NCI-H2081 (cell line): ENCODE measurements at regions not wholly inside any gene's neighbourhood (a gene's known extent, or its start where the extent isn't known, plus 50 kb on each side); places are given as distances from the start of the nearest gene placed in this dataset.
A peak's percentile ranks its signal among the peaks of the same experiment; 100 is the strongest.
"Not testable (repeated sequence)": the region's sequence is repeated elsewhere in the genome, so short reads cannot be mapped to it uniquely, and the experiment has no call there.

Experiments used
- DNase-seq, 2 experiments: peaks; one replicate each; lab custom pipeline; 2025; lab: John Stamatoyannopoulos, UW

- no peak for DNase-seq
Observed at GRCh38 chr13:56459286-56459685, 681.4 kb upstream of the PRR20A start.

- no peak for DNase-seq
Observed at GRCh38 chr13:56501750-56502149, 639.0 kb upstream of the PRR20A start.

GRCh38 chr13:56510836-56511235 is 629.9 kb upstream of the PRR20A start:
- DNase-seq, result no peak

GRCh38 chr13:56512336-56512735 is 628.4 kb upstream of the PRR20A start:
- not testable (repeated sequence) for DNase-seq

- peak in 1 of 2 experiments; percentile 4 for DNase-seq
Observed at GRCh38 chr13:56515441-56515840, 625.3 kb upstream of the PRR20A start.

- DNase-seq, result peak; percentile 35 to 75
Observed at GRCh38 chr13:56528040-56528790, 612.5 kb upstream of the PRR20A start.

- no peak for DNase-seq
Observed at GRCh38 chr13:56530096-56530495, 610.6 kb upstream of the PRR20A start.

- not testable (repeated sequence) for DNase-seq
Observed at GRCh38 chr13:56547921-56548320, 592.8 kb upstream of the PRR20A start.

- no peak for DNase-seq
Observed at GRCh38 chr13:56558698-56559320, 581.9 kb upstream of the PRR20A start.

- DNase-seq, result peak in 1 of 2 experiments; percentile 2
Observed at GRCh38 chr13:56561327-56561726, 579.4 kb upstream of the PRR20A start.

GRCh38 chr13:56563663-56564062 is 577.1 kb upstream of the PRR20A start:
- no peak for DNase-seq

GRCh38 chr13:56586976-56587375 is 553.7 kb upstream of the PRR20A start:
- no peak for DNase-seq

- DNase-seq, result no peak
Observed at GRCh38 chr13:56615572-56615971, 525.1 kb upstream of the PRR20A start.

GRCh38 chr13:56622840-56623239 is 517.9 kb upstream of the PRR20A start:
- no peak for DNase-seq

- not testable (repeated sequence) for DNase-seq
Observed at GRCh38 chr13:56628886-56629285, 511.8 kb upstream of the PRR20A start.

- DNase-seq, result not testable (repeated sequence)
Observed at GRCh38 chr13:56631060-56631459, 509.7 kb upstream of the PRR20A start.

GRCh38 chr13:56653043-56653442 is 487.7 kb upstream of the PRR20A start:
- DNase-seq, result no peak

GRCh38 chr13:56659041-56659471 is 481.7 kb upstream of the PRR20A start:
- DNase-seq, result no peak

- DNase-seq, result no peak
Observed at GRCh38 chr13:56670563-56670962, 470.2 kb upstream of the PRR20A start.

- DNase-seq, result no peak
Observed at GRCh38 chr13:56681404-56681803, 459.3 kb upstream of the PRR20A start.

GRCh38 chr13:56687131-56687530 is 453.6 kb upstream of the PRR20A start:
- peak in 1 of 2 experiments; percentile 52 for DNase-seq

GRCh38 chr13:56697011-56697410 is 443.7 kb upstream of the PRR20A start:
- no peak for DNase-seq

- no peak for DNase-seq
Observed at GRCh38 chr13:56700324-56700723, 440.4 kb upstream of the PRR20A start.

- DNase-seq, result no peak
Observed at GRCh38 chr13:56706485-56706884, 434.2 kb upstream of the PRR20A start.
